ENCODE measurements at regions not wholly inside any gene's neighbourhood (a gene's known extent, or its start where the extent isn't known, plus 50 kb on each side); places are given as distances from the start of the nearest gene placed in this dataset.

GRCh38 chr18:40152859-40153258 is 1802.2 kb upstream of the PIK3C3 start:
- TF ChIP-seq POLR2AphosphoS5 (IDR thresholded peaks at IDR 0.05): no peak
- no peak for TF ChIP-seq POLR2A (IDR thresholded peaks at IDR 0.05)
- TF ChIP-seq, protein P1, sequence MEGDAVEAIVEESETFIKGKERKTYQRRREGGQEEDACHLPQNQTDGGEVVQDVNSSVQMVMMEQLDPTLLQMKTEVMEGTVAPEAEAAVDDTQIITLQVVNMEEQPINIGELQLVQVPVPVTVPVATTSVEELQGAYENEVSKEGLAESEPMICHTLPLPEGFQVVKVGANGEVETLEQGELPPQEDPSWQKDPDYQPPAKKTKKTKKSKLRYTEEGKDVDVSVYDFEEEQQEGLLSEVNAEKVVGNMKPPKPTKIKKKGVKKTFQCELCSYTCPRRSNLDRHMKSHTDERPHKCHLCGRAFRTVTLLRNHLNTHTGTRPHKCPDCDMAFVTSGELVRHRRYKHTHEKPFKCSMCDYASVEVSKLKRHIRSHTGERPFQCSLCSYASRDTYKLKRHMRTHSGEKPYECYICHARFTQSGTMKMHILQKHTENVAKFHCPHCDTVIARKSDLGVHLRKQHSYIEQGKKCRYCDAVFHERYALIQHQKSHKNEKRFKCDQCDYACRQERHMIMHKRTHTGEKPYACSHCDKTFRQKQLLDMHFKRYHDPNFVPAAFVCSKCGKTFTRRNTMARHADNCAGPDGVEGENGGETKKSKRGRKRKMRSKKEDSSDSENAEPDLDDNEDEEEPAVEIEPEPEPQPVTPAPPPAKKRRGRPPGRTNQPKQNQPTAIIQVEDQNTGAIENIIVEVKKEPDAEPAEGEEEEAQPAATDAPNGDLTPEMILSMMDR (IDR thresholded peaks at IDR 0.05): no peak
- no peak for TF ChIP-seq EP300 (IDR thresholded peaks at IDR 0.05)
